Endothelial cell of umbilical vein (primary cell): ENCODE measurements at regions not wholly inside any gene's neighbourhood (a gene's known extent, or its start where the extent isn't known, plus 50 kb on each side); places are given as distances from the start of the nearest gene placed in this dataset.

Experiments
- BruUV-seq: library from RNA; stranded (reverse); fragments of 400-500 nt; replicated peaks from 2 replicates; lab custom pipeline; 2021; lab: Mats Ljungman, UMichigan
- CTCF ChIA-PET: fragments of 300-600, 350-600 bp; sonication (Branson Sonifier 250); formaldehyde crosslinking; loops from one replicate; lab custom pipeline; 2021; ENCODE audit warnings: antibody characterized with exemption, inconsistent platforms; lab: Charles Lee
- POLR2A ChIA-PET: fragments of 300-600, 350-600 bp; sonication (Branson Sonifier 250); formaldehyde crosslinking; loops from one replicate; lab custom pipeline; 2021; ENCODE audit warnings: antibody characterized with exemption, inconsistent platforms; lab: Charles Lee
- DNase-seq: peaks from one replicate; pipeline ENCODE4 v3.0.0-alpha.2; 2011; ENCODE audit warnings: low read depth, low spot score
- FAIRE-seq: peaks from 2 replicates; lab custom pipeline; 2011; peaks lifted over from hg19 to GRCh38; lab: Jason Lieb, UNC
- H2AFZ ChIP-seq: 2 replicates; pipeline ENCODE4 v1.6.0; 2012; ENCODE audit warnings: low read depth, low read length, control low read depth, inconsistent platforms
- H3K27ac ChIP-seq: 2 replicates; pipeline ENCODE4 v1.5.1; 2011; ENCODE audit warnings: low read depth, mild to moderate bottlenecking, control low read depth, low read length, moderate library complexity; ENCODE audit not compliant: insufficient read depth
- H3K27me3 ChIP-seq, 2 experiments: 2 replicates each; pipeline versions ENCODE4 v1.6.0 to v1.6.1; 2011; ENCODE audit warnings: low read length in 2 of 2, mixed read lengths in 1 of 2; ENCODE audit not compliant: control insufficient read depth in 2 of 2, insufficient read depth in 2 of 2
- H3K36me3 ChIP-seq, 2 experiments: 2 replicates in 1 of 2; 3 replicates in 1 of 2; pipeline ENCODE4 v1.5.1; 2011; ENCODE audit warnings: low read length in 2 of 2, mild to moderate bottlenecking in 1 of 2, moderate library complexity in 1 of 2; ENCODE audit not compliant: control insufficient read depth in 2 of 2, insufficient read depth in 2 of 2; ENCODE audit errors: extremely low read depth in 1 of 2
- H3K4me1 ChIP-seq: 3 replicates; pipeline ENCODE4 v1.5.1; 2011; ENCODE audit warnings: mild to moderate bottlenecking, low read length; ENCODE audit not compliant: control insufficient read depth, insufficient read depth; ENCODE audit errors: extremely low read depth
- H3K4me2 ChIP-seq: 2 replicates; pipeline ENCODE4 v1.6.1; 2011; ENCODE audit warnings: low read length, control low read depth, mixed read lengths; ENCODE audit not compliant: insufficient read depth
- H3K4me3 ChIP-seq, 3 experiments: fragments of 200-600 bp in 1 of 3; sonication (generic), shearing (Covaris generic) in 1 of 3; replicated peaks in 1 of 3; 2 replicates each; pipeline ENCODE4 v1.5.1; 2011 to 2016; ENCODE audit warnings: control low read depth in 3 of 3, low read length in 3 of 3, mild to moderate bottlenecking in 2 of 3, inconsistent platforms in 1 of 3, low read depth in 1 of 3, moderate library complexity in 1 of 3; ENCODE audit not compliant: insufficient read depth in 1 of 3
- H3K79me2 ChIP-seq: 2 replicates; pipeline ENCODE4 v1.6.0; 2012; ENCODE audit warnings: low read length, inconsistent platforms; ENCODE audit not compliant: control insufficient read depth, insufficient read depth
- H3K9ac ChIP-seq: replicated peaks from 2 replicates; pipeline ENCODE3; 2011; ENCODE audit warnings: low read length, control low read depth; ENCODE audit not compliant: insufficient read depth; ENCODE audit errors: extremely low read depth
- H3K9me1 ChIP-seq: replicated peaks from 3 replicates; pipeline ENCODE4 v1.6.0; 2011; ENCODE audit warnings: mild to moderate bottlenecking, low read length; ENCODE audit not compliant: control insufficient read depth, insufficient read depth; ENCODE audit errors: extremely low read depth
- H3K9me3 ChIP-seq: replicated peaks from 2 replicates; pipeline ENCODE4 v1.5.1; 2012; ENCODE audit warnings: low read length, inconsistent platforms; ENCODE audit not compliant: control insufficient read depth, insufficient read depth
- H4K20me1 ChIP-seq: replicated peaks from 2 replicates; pipeline ENCODE3; 2011; ENCODE audit warnings: mild to moderate bottlenecking, low read length; ENCODE audit not compliant: control insufficient read depth, insufficient read depth; ENCODE audit errors: extremely low read depth
- FOS ChIP-seq: IDR thresholded peaks from 2 replicates; pipeline ENCODE4 v1.6.1; 2011; ENCODE audit warnings: mild to moderate bottlenecking, low read length, moderate library complexity, borderline replicate concordance; ENCODE audit not compliant: insufficient read depth
- GATA2 ChIP-seq: IDR thresholded peaks from 2 replicates; pipeline ENCODE4 v1.7.0; 2011; ENCODE audit warnings: low read depth, mild to moderate bottlenecking, moderate library complexity, mixed read lengths, low read length; ENCODE audit not compliant: insufficient read length, insufficient read depth
- POLR2A ChIP-seq: IDR thresholded peaks from 2 replicates; pipeline ENCODE4 v1.6.1; 2012; ENCODE audit warnings: low read depth, mild to moderate bottlenecking, control low read depth, low read length
- dilution Hi-C: fragments of 300-500 bp; cut with MboI; formaldehyde crosslinking; loops from one replicate; pipeline ENCODE4 v1.15.0; 2019; ENCODE audit warnings: low sequenced_read_pairs; ENCODE audit not compliant: extremely low pct_ligation_motif_present
- intact Hi-C: fragments of 100-400 bp; cut with micrococcal nuclease; formaldehyde crosslinking; loops from one replicate; pipeline ENCODE4 v1.10.0; 2022
- TF ChIP-seq, protein P1 (sequence below), 2 donors: IDR thresholded peaks; 1 replicate in 1 of 2; 2 replicates in 1 of 2; pipeline ENCODE4 v1.5.1; 2011; ENCODE audit warnings: low read length in 2 of 2, mild to moderate bottlenecking in 2 of 2, moderate library complexity in 2 of 2, control low read depth in 1 of 2, inconsistent platforms in 1 of 2, low read depth in 1 of 2; ENCODE audit not compliant: insufficient read depth in 1 of 2; ENCODE audit errors: extremely low read depth in 1 of 2

DNA sequence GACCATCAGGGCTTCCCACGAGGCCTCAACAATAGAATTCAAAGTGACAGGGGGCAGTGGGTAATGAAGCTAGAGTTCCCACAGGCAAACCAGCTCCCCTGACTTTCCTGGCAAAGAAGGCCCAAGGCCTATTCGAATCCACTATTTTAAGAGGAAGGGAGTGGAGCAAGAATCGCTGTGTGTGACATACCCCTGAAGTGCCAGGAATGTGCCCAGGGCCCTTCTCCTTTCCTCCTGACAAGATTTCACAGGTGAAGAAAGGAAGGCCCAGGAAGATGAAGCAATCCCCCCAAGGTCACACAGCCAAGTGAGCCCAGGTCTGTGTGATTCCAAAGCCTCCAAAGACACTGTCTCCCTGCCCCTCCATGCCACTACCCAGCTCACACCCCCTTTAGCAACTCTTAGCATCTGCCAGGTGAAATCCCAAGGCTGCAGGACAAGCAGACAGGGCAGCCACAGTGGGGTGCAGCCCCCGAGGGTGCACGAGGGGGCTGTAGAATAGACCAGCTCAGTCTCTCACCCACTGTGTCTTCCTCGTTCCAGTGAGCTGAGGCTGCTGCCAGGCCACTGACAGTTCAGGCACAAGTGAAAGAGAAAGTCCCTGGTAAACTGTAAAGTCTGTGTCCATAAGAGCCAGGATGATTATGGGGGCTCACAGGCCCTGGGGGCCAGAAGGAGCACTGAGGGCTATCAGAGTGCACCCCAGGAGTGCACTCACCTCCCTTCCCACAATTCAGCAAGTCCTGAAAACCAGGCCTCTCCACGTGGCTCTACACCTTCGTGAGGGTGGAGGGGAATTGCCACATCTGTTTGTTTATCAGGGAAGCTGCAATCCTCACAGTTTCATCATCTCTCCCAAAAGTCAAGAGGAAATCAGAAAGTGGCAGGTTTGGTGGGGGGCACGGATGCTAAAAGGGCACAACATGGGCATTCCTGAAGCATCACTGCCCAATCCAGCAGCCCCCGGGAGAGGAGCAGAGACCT, 70.8 kb upstream of the ZMIZ1 start:
- intact Hi-C loops: no loop called here
- POLR2A ChIA-PET: interaction anchor here (0.5 kb wide), 1 partner anchor 70 kb away, joined by 3 read pairs; no protein-coding TSS in a partner anchor

More for the DNA sequence above, 70.8 kb upstream of the ZMIZ1 start:
- DNase-seq (no peak), FAIRE-seq (no peak)
- Histone ChIP-seq H3K27ac (no peak overlapping the region), H3K9ac (no peak overlapping the region), H3K4me2 (no peak overlapping the region), H3K36me3 (no peaks in the 10 kb centered on the region), H2AFZ (no peak overlapping the region), H3K9me1 (no peaks in the 10 kb centered on the region), H3K9me3 (no peaks in the 10 kb centered on the region), H3K79me2 (no peaks in the 10 kb centered on the region), H3K27me3 (no peaks in the 10 kb centered on the region), H4K20me1 (no peaks in the 10 kb centered on the region), H3K4me3 (no peak overlapping the region), H3K4me1 (peaks cover 9% of the 10 kb centered on the region)
- BruUV-seq: no TSS peak
- dilution Hi-C loops: no loop called here
- CTCF ChIA-PET: interaction anchor here (0.8 to 1.0 kb wide), 2 partner anchors 9 to 24 kb away, joined by 3 read pairs; no protein-coding TSS in a partner anchor
- no peak for TF ChIP-seq POLR2A
- no peak for TF ChIP-seq GATA2
- TF ChIP-seq FOS: no peak
- TF ChIP-seq, protein P1, sequence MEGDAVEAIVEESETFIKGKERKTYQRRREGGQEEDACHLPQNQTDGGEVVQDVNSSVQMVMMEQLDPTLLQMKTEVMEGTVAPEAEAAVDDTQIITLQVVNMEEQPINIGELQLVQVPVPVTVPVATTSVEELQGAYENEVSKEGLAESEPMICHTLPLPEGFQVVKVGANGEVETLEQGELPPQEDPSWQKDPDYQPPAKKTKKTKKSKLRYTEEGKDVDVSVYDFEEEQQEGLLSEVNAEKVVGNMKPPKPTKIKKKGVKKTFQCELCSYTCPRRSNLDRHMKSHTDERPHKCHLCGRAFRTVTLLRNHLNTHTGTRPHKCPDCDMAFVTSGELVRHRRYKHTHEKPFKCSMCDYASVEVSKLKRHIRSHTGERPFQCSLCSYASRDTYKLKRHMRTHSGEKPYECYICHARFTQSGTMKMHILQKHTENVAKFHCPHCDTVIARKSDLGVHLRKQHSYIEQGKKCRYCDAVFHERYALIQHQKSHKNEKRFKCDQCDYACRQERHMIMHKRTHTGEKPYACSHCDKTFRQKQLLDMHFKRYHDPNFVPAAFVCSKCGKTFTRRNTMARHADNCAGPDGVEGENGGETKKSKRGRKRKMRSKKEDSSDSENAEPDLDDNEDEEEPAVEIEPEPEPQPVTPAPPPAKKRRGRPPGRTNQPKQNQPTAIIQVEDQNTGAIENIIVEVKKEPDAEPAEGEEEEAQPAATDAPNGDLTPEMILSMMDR (IDR thresholded peaks at IDR 0.05; ENCODE audit: extremely low read depth in 1 of 2, insufficient read depth in 1 of 2, low read depth in 1 of 2, low read length in 2 of 2): no peak
